ENCODE measurements at regions not wholly inside any gene's neighbourhood (a gene's known extent, or its start where the extent isn't known, plus 50 kb on each side); places are given as distances from the start of the nearest gene placed in this dataset.

DNA sequence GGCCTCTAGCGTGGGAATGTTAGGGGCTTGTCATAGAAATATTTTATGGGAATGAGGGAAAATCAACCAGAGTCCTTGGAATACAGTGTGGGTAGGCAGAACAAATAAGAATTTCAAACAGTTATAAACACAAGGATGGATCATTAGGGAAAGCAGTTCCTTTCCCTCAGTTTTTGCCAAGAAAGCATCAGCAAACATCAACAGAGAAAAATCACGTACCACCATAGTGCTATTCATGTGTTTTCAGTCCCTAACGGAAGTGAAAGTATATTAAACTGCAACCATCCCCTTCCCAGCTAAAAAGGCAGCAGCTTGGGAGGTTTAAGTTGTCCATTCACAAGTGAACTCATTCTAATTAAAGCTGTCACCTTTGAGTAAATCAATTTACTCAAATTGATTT lies 334.4 kb upstream of the PCDH18 start:
- TF ChIP-seq, protein P1, sequence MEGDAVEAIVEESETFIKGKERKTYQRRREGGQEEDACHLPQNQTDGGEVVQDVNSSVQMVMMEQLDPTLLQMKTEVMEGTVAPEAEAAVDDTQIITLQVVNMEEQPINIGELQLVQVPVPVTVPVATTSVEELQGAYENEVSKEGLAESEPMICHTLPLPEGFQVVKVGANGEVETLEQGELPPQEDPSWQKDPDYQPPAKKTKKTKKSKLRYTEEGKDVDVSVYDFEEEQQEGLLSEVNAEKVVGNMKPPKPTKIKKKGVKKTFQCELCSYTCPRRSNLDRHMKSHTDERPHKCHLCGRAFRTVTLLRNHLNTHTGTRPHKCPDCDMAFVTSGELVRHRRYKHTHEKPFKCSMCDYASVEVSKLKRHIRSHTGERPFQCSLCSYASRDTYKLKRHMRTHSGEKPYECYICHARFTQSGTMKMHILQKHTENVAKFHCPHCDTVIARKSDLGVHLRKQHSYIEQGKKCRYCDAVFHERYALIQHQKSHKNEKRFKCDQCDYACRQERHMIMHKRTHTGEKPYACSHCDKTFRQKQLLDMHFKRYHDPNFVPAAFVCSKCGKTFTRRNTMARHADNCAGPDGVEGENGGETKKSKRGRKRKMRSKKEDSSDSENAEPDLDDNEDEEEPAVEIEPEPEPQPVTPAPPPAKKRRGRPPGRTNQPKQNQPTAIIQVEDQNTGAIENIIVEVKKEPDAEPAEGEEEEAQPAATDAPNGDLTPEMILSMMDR (IDR thresholded peaks at IDR 0.05), result no peak
- no peak for TF ChIP-seq POLR2A (IDR thresholded peaks at IDR 0.05)

Measured in upper lobe of left lung (tissue), 4 donors.